ENCODE measurements at regions not wholly inside any gene's neighbourhood (a gene's known extent, or its start where the extent isn't known, plus 50 kb on each side); places are given as distances from the start of the nearest gene placed in this dataset.
A peak's percentile ranks its signal among the peaks of the same experiment; 100 is the strongest.

DNA sequence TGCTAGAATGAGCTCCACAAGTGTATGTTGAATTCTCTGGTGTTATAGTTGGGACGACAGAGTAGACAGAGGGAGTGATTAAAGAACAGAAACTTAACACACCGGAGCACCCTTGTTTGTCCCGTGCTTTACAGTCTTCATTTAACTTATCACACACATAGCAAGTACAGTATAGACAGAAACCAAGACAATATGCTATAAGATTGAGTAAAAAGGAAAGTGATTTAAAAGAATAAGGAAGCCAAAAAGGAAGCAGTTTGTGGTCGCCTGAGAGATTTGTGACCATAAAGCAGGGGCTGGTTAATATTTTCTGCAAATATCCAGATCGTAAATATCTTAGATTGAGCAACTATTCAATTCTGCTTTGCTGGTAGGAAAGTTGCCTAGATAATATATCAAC is 1128.4 kb downstream of the TSN start:
- H3K27ac ChIP-seq (ENCODE audit: low read depth, low read length), result no peak overlapping the region
- no peak overlapping the region for H4K91ac ChIP-seq (replicated peaks; ENCODE audit: insufficient read length, low read length)
- H3K79me1 ChIP-seq (ENCODE audit: low read depth, low read length), result no peaks in the 10 kb centered on the region
- H3K23me2 ChIP-seq (ENCODE audit: low read depth, low read length), result no peaks in the 10 kb centered on the region
- ChIA-PET CTCF (ENCODE audit: partially characterized antibody) (interaction anchor here (0.6 kb wide), 1 partner anchor 1099 kb away, joined by 3 read pairs; no protein-coding TSS in a partner anchor), POLR2A (ENCODE audit: partially characterized antibody) (no interaction called here)
- no peak overlapping the region for H2BK15ac ChIP-seq (ENCODE audit: low read length)
- H3K4me3 ChIP-seq (ENCODE audit: extremely low read depth in 1 of 4, insufficient read depth in 2 of 4, low read depth in 3 of 4, low read length in 4 of 4), result no peak overlapping the region
- no peak overlapping the region for H3K14ac ChIP-seq (ENCODE audit: insufficient read length)
- H3K4me1 ChIP-seq (replicated peaks in 1 of 4; ENCODE audit: control insufficient read depth in 3 of 4, insufficient read depth in 4 of 4, low read length in 3 of 4), result no peaks in the 10 kb centered on the region
- no peak overlapping the region for H2BK5ac ChIP-seq (ENCODE audit: low read depth, low read length)
- H2BK12ac ChIP-seq (ENCODE audit: low read depth, low read length), result no peak overlapping the region
- no peak overlapping the region for H3K23ac ChIP-seq (ENCODE audit: insufficient read length)
- no peaks in the 10 kb centered on the region for H3K27me3 ChIP-seq (replicated peaks in 1 of 4; ENCODE audit: control insufficient read depth in 3 of 4, extremely low read depth in 1 of 4, insufficient read depth in 3 of 4, low read length in 3 of 4)
- H3K9me3 ChIP-seq (ENCODE audit: insufficient read depth in 2 of 2, low read depth in 1 of 2, low read length in 1 of 2), result no peaks in the 10 kb centered on the region
- no peak for DNase-seq (ENCODE audit: low read depth in 1 of 2, low spot score in 2 of 2)
- H3K4ac ChIP-seq (replicated peaks; ENCODE audit: insufficient read length, low read depth, low read length), result no peak overlapping the region
- H4K8ac ChIP-seq (ENCODE audit: extremely low read depth, insufficient read depth, low read length), result no peak overlapping the region
- no peak overlapping the region for H2BK120ac ChIP-seq (replicated peaks; ENCODE audit: low read depth, low read length)
- no peaks in the 10 kb centered on the region for H4K20me1 ChIP-seq (replicated peaks in 1 of 2; ENCODE audit: control insufficient read depth in 1 of 2, insufficient read depth in 2 of 2, low read length in 2 of 2)
- H3K79me2 ChIP-seq (ENCODE audit: control insufficient read depth in 1 of 2, insufficient read depth in 2 of 2, low read length in 2 of 2), result no peaks in the 10 kb centered on the region
- 0 out of 2 replicates have a peak overlapping the region, but pooled peaks have one; percentile 21 for H2AFZ ChIP-seq (ENCODE audit: low read length)
- no peak for FAIRE-seq
- H2BK20ac ChIP-seq (ENCODE audit: low read length), result no peak overlapping the region
- no peaks in the 10 kb centered on the region for H3K36me3 ChIP-seq (ENCODE audit: control insufficient read depth in 2 of 4, insufficient read depth in 4 of 4, low read length in 3 of 4)
- no peak overlapping the region for H3K4me2 ChIP-seq (ENCODE audit: insufficient read depth in 1 of 2, low read depth in 2 of 2, low read length in 2 of 2)
- WGBS, 2 experiments (ENCODE audit: extremely low coverage in 1 of 2, insufficient coverage in 1 of 2, insufficient read length in 1 of 2, insufficient replicate concordance in 2 of 2, low coverage in 1 of 2, low lambda C conversion rate in 2 of 2, missing lambda C conversion rate in 1 of 2), result 95% methylated on average over 5 of the region's 5 CpGs; no CpG with 5 or more reads in 1 of the 2 experiments
- H3K56ac ChIP-seq (replicated peaks; ENCODE audit: insufficient read length, low read depth, low read length), result no peak overlapping the region
- H4K5ac ChIP-seq (ENCODE audit: insufficient read length, low read depth, low read length), result no peak overlapping the region
- no peak overlapping the region for H2AK5ac ChIP-seq (ENCODE audit: low read depth, low read length)
- H3K18ac ChIP-seq (ENCODE audit: extremely low read depth, low read length), result no peak overlapping the region
- no peak overlapping the region for H3K9ac ChIP-seq (replicated peaks in 1 of 4; ENCODE audit: extremely low read depth in 1 of 4, low read depth in 3 of 4, low read length in 3 of 4)
- no peak for TF ChIP-seq EP300 (IDR thresholded peaks at IDR 0.05; ENCODE audit: borderline replicate concordance in 1 of 2, low read depth in 2 of 2, low read length in 2 of 2)
- TF ChIP-seq, protein P1, sequence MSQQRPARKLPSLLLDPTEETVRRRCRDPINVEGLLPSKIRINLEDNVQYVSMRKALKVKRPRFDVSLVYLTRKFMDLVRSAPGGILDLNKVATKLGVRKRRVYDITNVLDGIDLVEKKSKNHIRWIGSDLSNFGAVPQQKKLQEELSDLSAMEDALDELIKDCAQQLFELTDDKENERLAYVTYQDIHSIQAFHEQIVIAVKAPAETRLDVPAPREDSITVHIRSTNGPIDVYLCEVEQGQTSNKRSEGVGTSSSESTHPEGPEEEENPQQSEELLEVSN (IDR thresholded peaks at IDR 0.05), result no peak
- TF ChIP-seq SIX5 (IDR thresholded peaks at IDR 0.05; ENCODE audit: low read depth, low read length), result no peak
- no peak for TF ChIP-seq POLR2A (IDR thresholded peaks at IDR 0.05; ENCODE audit: control extremely low read depth in 1 of 2, low read depth in 2 of 2, low read length in 2 of 2)
- TF ChIP-seq JUN (IDR thresholded peaks at IDR 0.05; ENCODE audit: low read depth, low read length), result no peak
- TF ChIP-seq CBX5 (IDR thresholded peaks at IDR 0.05; ENCODE audit: low read depth, low read length), result no peak
- TF ChIP-seq KDM4A (IDR thresholded peaks at IDR 0.05; ENCODE audit: low read depth, low read length, severe bottlenecking), result no peak
- TF ChIP-seq SIRT6 (IDR thresholded peaks at IDR 0.05; ENCODE audit: low read length), result no peak
- no peak for TF ChIP-seq CREB1 (IDR thresholded peaks at IDR 0.05)
- TF ChIP-seq KDM1A (IDR thresholded peaks at IDR 0.05; ENCODE audit: borderline replicate concordance, low read length), result no peak
- TF ChIP-seq SP4 (IDR thresholded peaks at IDR 0.05; ENCODE audit: low read length), result no peak
- TF ChIP-seq TBP (IDR thresholded peaks at IDR 0.05; ENCODE audit: low read depth, low read length), result no peak
- no peak for TF ChIP-seq GABPA (IDR thresholded peaks at IDR 0.05; ENCODE audit: borderline replicate concordance, insufficient read depth, low read length)
- no peak for TF ChIP-seq RFX5 (IDR thresholded peaks at IDR 0.05; ENCODE audit: borderline replicate concordance, low read depth, low read length)
- TF ChIP-seq KDM5A (IDR thresholded peaks at IDR 0.05; ENCODE audit: low read length), result no peak
- TF ChIP-seq TCF12 (IDR thresholded peaks at IDR 0.05; ENCODE audit: low read depth, low read length), result no peak
